22Rv1 (cell line): ENCODE measurements at regions not wholly inside any gene's neighbourhood (a gene's known extent, or its start where the extent isn't known, plus 50 kb on each side); places are given as distances from the start of the nearest gene placed in this dataset.

Source experiments
- ZFX ChIP-seq: fragments of 450-650 bp; IDR thresholded peaks from 2 replicates; pipeline ENCODE4 v1.6.1; 2017; ENCODE audit warnings: antibody characterized with exemption, borderline replicate concordance
- TF ChIP-seq, protein P1 (sequence below): fragments of 450-650 bp; IDR thresholded peaks from 2 replicates; pipeline ENCODE4 v1.5.1; 2017; ENCODE audit warnings: mild to moderate bottlenecking

DNA sequence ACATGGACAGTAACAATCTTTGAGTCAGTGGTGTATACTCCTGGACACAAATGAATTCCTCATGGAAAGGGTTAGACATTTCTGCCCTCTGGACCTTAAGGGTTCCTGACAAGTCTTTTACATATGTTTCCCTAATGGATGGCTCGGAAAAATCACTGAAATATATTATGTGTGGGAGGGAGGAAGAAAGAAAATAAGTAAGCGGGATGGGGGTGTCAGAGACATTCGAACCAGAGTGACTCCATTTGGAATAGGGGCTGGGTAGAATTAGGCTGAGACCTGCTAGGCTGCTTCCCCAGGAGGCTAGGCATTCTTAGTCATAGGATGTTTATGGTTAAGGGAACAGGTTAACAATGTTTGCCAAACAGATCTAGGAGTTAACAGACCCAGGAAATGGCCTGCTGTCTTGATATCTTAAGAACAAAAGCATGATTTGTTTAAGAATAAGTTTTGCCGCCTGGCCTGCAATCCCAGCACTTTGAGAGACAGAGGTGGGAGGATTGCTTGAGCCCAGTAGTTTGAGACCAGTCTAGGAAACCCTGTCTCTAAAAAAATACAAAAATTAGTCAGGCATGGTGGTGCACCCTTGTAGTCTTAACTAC is 1241.7 kb downstream of the TYW1 start:
- TF ChIP-seq, protein P1, sequence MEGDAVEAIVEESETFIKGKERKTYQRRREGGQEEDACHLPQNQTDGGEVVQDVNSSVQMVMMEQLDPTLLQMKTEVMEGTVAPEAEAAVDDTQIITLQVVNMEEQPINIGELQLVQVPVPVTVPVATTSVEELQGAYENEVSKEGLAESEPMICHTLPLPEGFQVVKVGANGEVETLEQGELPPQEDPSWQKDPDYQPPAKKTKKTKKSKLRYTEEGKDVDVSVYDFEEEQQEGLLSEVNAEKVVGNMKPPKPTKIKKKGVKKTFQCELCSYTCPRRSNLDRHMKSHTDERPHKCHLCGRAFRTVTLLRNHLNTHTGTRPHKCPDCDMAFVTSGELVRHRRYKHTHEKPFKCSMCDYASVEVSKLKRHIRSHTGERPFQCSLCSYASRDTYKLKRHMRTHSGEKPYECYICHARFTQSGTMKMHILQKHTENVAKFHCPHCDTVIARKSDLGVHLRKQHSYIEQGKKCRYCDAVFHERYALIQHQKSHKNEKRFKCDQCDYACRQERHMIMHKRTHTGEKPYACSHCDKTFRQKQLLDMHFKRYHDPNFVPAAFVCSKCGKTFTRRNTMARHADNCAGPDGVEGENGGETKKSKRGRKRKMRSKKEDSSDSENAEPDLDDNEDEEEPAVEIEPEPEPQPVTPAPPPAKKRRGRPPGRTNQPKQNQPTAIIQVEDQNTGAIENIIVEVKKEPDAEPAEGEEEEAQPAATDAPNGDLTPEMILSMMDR, result no peak
- TF ChIP-seq ZFX, result no peak
